ENCODE measurements at regions not wholly inside any gene's neighbourhood (a gene's known extent, or its start where the extent isn't known, plus 50 kb on each side); places are given as distances from the start of the nearest gene placed in this dataset.
A peak's percentile ranks its signal among the peaks of the same experiment; 100 is the strongest.

GRCh38 chr3:189058071-189058470 lies 113.7 kb upstream of the TPRG1 start (continued):
- TF ChIP-seq, protein P1, sequence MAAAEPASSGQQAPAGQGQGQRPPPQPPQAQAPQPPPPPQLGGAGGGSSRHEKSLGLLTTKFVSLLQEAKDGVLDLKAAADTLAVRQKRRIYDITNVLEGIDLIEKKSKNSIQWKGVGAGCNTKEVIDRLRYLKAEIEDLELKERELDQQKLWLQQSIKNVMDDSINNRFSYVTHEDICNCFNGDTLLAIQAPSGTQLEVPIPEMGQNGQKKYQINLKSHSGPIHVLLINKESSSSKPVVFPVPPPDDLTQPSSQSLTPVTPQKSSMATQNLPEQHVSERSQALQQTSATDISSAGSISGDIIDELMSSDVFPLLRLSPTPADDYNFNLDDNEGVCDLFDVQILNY (CRISPR knock-in tag; conservative IDR thresholded peaks at IDR 0.05): no peak
- no peak for TF ChIP-seq ZNF563 (CRISPR knock-in tag; IDR thresholded peaks at IDR 0.05)
- TF ChIP-seq GLMP (CRISPR knock-in tag; IDR thresholded peaks at IDR 0.05; ENCODE audit: borderline replicate concordance): no peak
- peak; percentile 70; the same call in 1 of the 2 replicates for TF ChIP-seq FOXA1 (IDR thresholded peaks at IDR 0.05)
- peak; percentile 71 for TF ChIP-seq FOXA1 (CRISPR knock-in tag; IDR thresholded peaks at IDR 0.05)
- TF ChIP-seq ZNF44 (CRISPR knock-in tag; IDR thresholded peaks at IDR 0.05): no peak
- 0 out of 2 replicates have a peak, but pooled peaks have one; percentile 30 for TF ChIP-seq ATF1 (CRISPR knock-in tag; IDR thresholded peaks at IDR 0.05)
- TF ChIP-seq ISL2 (CRISPR knock-in tag; IDR thresholded peaks at IDR 0.05): peak; percentile 76
- TF ChIP-seq ZNF878 (CRISPR knock-in tag; IDR thresholded peaks at IDR 0.05): no peak
- TF ChIP-seq, protein P2, sequence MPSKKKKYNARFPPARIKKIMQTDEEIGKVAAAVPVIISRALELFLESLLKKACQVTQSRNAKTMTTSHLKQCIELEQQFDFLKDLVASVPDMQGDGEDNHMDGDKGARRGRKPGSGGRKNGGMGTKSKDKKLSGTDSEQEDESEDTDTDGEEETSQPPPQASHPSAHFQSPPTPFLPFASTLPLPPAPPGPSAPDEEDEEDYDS (CRISPR knock-in tag; IDR thresholded peaks at IDR 0.05): no peak
- TF ChIP-seq, protein P3, sequence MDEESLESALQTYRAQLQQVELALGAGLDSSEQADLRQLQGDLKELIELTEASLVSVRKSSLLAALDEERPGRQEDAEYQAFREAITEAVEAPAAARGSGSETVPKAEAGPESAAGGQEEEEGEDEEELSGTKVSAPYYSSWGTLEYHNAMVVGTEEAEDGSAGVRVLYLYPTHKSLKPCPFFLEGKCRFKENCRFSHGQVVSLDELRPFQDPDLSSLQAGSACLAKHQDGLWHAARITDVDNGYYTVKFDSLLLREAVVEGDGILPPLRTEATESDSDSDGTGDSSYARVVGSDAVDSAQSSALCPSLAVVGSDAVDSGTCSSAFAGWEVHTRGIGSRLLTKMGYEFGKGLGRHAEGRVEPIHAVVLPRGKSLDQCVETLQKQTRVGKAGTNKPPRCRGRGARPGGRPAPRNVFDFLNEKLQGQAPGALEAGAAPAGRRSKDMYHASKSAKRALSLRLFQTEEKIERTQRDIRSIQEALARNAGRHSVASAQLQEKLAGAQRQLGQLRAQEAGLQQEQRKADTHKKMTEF (CRISPR knock-in tag; IDR thresholded peaks at IDR 0.05): 0 out of 2 replicates have a peak, but pooled peaks have one; percentile 21
- TF ChIP-seq CREB1 (IDR thresholded peaks at IDR 0.05): 0 out of 2 replicates have a peak, but pooled peaks have one; percentile 6
- TF ChIP-seq CREB1 (CRISPR knock-in tag; IDR thresholded peaks at IDR 0.05): peak; percentile 43; the same call in 1 of the 2 replicates
- no peak for TF ChIP-seq ZNF430 (CRISPR knock-in tag; IDR thresholded peaks at IDR 0.05)
- TF ChIP-seq FOXP1 (IDR thresholded peaks at IDR 0.05): no peak
- TF ChIP-seq FOXP1 (CRISPR knock-in tag; IDR thresholded peaks at IDR 0.05): peak; percentile 80
- peak; percentile 92 for TF ChIP-seq FOXA3 (CRISPR knock-in tag; IDR thresholded peaks at IDR 0.05)
- TF ChIP-seq MIER2 (CRISPR knock-in tag; IDR thresholded peaks at IDR 0.05): no peak
- TF ChIP-seq MTF1 (CRISPR knock-in tag; IDR thresholded peaks at IDR 0.05): no peak
- TF ChIP-seq MLXIP (CRISPR knock-in tag; IDR thresholded peaks at IDR 0.05; ENCODE audit: borderline replicate concordance): no peak
- no peak for TF ChIP-seq ZNF333 (CRISPR knock-in tag; IDR thresholded peaks at IDR 0.05; ENCODE audit: borderline replicate concordance)
- no peak for TF ChIP-seq FOXM1 (CRISPR knock-in tag; IDR thresholded peaks at IDR 0.05)
- TF ChIP-seq ZNF850 (CRISPR knock-in tag; conservative IDR thresholded peaks at IDR 0.05): no peak
- TF ChIP-seq PBX2 (CRISPR knock-in tag; IDR thresholded peaks at IDR 0.05): no peak
- TF ChIP-seq SRSF4 (IDR thresholded peaks at IDR 0.05; ENCODE audit: low read depth, low read length, poor library complexity, severe bottlenecking): no peak
